NCI-H510A treated with DMSO at 0.1 percent for 48 hours (cell line): ENCODE measurements at regions not wholly inside any gene's neighbourhood (a gene's known extent, or its start where the extent isn't known, plus 50 kb on each side); places are given as distances from the start of the nearest gene placed in this dataset.
"Not testable (repeated sequence)": the region's sequence is repeated elsewhere in the genome, so short reads cannot be mapped to it uniquely, and the experiment has no call there.

Experiments
- DNase-seq: peaks from one replicate; lab custom pipeline; 2025; lab: John Stamatoyannopoulos, UW

DNA sequence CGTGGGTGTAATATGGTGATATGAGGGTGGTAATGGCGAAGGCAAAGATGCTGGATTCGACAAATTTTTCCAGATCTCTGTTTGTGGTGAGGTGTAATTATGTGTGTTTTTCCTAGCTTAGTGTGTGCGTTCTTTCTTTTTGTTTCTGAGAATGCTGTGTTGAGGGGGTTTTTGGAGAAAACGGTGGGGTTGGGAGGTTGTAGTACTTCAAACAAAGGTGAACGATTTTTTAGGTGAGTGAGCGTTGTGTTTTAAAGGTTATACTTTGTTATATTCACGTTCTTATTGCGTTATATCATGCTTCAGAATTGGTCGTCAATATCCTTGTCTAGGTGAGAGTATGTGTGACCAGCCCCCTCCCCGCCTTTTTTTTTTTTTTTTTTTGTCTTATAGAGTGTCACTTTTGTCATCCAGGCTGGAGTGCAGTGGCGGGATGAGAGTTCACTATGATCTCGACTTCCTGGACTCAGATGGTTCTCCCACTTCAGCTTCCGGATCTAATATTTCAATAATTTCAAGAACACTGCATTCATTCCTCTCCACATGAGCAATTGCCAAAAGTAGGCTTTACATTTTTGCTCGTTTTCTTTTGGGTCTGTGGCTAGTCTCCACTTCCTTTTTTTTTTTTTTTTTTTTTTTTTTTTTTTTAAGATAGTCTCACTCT, 82.2 kb upstream of the RNU2-1 start:
- no peak for DNase-seq

DNA sequence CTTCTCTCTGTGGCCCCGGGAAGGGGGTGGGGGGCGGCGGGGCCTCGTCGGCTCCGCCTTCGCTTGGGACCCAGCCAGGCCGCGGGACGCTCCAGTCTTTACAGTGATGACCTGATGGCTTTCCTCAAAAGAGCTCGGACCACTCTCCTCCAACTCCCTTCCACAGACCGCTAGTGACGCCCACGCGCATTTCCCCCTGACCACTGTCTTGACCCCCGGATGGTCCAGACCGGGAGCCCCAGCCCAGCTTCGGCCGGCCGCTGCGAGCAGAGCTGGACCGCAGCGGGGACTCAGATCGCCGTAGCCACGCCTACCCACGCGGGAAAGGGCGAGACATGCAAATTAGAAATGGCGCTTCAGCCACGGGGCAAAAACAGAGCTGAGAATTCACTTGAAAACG, 81.6 kb upstream of the RNU2-1 start:
- no peak for DNase-seq

DNA sequence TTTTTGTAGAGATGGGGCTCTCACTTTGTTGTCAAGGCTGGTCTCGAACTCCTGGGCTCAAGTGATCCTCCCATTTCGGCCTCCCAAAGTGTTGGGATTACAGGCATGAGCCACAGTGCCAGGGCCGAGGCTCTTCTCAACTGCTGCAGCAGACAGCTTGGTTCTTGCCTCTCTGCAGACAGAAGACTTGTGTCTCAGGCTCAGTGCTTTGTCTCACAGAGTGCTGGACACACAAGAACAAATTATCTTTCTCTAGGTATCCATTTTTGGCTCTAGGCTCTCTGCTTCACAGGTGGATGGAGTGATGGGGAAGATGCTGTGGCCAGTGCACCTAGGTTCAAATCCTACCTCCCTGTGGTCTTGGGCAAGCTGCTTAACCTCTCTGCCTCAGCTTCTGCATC, 80.8 kb upstream of the RNU2-1 start:
- DNase-seq, result no peak

DNA sequence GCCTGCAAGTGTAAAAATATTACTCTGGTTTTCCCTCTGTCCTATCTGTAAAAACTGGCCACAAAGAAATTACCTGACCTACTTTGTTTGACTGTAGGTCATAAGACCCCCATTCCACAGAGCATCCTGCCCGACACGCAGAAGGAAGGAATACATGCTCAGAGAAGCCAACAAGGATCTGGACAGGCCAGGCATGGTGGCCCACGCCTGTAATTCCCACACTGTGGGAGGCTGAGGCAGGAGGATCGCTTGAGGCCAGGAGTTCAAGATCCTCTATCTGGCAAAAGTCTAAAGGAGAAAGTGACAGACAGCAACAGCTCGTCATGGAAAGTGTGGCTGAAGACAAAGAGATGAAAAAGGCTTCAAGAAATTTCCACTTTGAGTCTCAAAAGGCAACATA, 78.2 kb upstream of the RNU2-1 start:
- DNase-seq, result no peak

DNA sequence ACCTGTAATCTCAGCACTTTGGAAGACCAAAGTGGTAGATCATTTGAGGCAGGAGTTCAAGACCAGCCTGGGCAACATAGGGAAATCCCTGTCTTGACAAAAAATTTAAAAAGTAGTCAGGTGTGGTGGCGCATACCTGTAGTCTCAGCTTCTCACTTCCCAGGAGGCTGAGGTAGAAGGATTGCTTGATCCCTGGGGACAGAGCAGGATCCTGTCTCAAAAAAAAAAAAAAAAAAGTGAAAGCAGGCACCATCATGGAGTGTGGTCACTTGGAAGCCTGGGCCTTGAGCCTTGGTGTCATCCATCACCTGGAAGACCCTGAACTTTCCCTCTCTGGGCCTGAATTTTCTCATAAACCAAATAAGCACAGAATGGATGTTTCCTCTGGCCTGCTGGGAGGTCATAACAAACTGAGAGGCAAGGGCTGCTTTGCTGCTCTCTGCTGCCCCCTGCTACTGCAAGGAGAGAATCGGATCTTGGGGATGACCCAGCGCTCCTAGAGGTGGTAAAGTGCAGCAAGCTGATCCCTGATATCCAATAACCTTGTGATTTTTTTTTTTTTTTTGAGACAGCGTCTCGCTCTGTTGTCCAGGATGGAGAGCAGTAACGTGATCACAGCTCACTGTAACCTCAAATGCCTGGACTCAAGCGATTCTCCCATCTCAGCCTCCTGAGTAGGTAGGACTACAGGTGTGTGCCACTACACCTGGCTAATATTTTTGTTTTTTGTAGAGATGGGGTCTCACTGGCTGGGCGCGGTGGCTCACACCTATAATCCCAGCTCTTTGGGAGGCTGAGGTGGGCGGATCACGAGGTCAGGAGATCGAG, 75.9 kb upstream of the RNU2-1 start:
- no peak for DNase-seq

DNA sequence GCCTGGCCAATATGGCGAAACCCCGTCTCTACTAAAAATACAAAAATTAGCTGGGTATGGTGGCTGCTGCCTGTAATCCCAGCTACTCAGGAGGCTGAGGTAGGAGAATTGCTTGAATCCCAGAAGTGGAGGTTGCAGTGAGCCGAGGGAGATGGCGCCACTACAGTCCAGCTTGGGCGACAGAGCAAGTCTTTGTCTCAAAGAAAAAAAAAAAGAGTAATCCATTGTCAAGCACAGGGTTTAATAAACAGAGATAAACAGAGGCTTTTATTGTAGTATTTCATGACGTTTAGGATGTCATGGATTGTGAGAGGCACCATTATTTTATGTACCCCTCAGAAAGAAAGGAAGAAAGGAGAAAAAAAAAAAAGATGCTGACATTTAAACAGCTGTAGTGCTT, 75.2 kb upstream of the RNU2-1 start:
- no peak for DNase-seq

DNA sequence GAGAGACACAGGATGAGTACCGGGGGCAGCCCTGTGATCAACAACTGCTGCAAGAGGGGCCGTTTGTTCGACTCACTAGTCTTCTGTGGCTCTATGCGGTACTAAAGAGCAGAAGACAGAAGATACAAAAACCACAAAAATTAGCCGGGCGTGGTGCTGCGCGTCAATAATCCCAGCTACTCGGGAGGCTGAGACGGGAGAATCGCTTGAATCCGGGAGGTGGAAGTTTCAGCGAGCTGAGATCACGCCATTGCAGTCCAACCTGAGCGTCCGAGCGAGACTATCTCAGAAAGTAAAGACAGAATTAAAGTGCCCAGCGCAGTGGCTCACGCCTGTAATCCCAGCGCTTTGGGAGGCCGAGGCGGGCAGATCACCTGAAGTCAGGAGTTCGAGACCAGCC, 71.0 kb upstream of the RNU2-1 start:
- not testable (repeated sequence) for DNase-seq

DNA sequence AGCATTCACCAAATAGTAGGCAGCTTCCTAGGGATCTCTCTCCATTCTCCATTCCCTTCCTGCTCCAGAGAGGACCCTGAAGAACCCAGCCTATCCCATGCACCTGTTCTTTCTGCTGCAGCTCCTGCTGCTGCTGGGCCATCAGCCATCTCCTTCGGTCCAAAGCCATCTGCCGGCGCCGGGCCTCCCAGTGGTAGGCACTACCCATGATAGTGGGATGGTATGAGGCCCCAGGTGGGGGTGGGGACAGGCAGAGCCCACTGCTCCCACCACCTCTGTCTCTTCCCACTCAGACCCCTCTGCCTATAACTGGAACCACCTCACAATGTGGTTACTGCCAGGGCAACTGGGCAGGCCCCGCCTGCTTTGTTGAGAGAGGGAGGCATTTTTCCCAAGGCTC, 69.3 kb upstream of the RNU2-1 start:
- not testable (repeated sequence) for DNase-seq

DNA sequence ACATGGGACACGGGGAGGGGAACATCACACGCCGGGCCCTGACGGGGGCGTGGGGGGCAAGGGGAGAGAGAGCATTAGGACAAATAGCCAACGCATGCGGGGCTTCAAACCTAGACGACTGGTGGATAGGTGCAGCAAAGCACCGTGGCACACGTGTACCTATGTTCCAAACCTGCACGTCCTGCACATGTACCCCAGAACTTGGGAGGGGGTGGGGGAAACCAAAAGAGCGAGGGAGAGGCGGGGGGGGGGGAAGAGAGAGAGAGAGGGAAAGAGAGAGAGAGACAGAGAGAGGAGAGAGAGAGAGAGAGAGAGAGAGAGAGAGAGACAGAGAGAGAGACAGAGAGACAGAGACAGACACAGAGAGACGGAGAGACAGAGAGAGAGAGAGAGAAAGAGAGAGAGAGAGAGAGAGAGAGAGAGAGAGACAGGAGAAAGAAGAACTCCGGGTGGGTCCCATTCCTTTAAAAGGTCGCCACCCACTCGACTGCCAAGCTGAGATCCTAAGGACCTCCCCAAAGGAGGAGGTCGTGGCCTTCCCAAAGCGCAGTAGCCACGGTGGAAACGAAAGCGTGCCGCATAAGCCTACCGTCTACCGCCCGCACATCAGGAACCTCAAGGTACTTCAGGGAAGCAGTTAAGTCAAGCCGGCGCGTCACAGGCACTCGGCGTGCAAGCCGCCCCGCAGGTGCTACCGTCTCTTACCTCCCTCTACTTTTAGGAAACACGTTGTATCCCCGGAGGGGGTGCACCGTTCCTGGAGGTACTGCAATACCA, 65.7 kb upstream of the RNU2-1 start:
- not testable (repeated sequence) for DNase-seq

DNA sequence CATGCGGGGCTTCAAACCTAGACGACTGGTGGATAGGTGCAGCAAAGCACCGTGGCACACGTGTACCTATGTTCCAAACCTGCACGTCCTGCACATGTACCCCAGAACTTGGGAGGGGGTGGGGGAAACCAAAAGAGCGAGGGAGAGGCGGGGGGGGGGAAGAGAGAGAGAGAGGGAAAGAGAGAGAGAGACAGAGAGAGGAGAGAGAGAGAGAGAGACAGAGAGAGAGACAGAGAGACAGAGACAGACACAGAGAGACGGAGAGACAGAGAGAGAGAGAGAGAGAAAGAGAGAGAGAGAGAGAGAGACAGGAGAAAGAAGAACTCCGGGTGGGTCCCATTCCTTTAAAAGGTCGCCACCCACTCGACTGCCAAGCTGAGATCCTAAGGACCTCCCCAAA, 55.9 kb upstream of the RNU2-1 start:
- DNase-seq, result not testable (repeated sequence)

DNA sequence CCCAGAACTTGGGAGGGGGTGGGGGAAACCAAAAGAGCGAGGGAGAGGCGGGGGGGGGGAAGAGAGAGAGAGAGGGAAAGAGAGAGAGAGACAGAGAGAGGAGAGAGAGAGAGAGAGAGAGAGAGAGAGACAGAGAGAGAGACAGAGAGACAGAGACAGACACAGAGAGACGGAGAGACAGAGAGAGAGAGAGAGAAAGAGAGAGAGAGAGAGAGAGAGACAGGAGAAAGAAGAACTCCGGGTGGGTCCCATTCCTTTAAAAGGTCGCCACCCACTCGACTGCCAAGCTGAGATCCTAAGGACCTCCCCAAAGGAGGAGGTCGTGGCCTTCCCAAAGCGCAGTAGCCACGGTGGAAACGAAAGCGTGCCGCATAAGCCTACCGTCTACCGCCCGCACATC, 49.8 kb upstream of the RNU2-1 start:
- DNase-seq, result not testable (repeated sequence)
